SK-N-SH (cell line): ENCODE measurements at regions not wholly inside any gene's neighbourhood (a gene's known extent, or its start where the extent isn't known, plus 50 kb on each side); places are given as distances from the start of the nearest gene placed in this dataset.

Experiments used
- CTCF ChIP-seq: fragments of 200-600 bp; sonication (generic); IDR thresholded peaks from 2 replicates; pipeline ENCODE4 v1.6.1; 2017; ENCODE audit warnings: antibody characterized with exemption, mild to moderate bottlenecking, moderate library complexity
- EZH2phosphoT487 ChIP-seq: fragments of 200-600 bp; sonication (generic); IDR thresholded peaks from 2 replicates; pipeline ENCODE4 v1.6.1; 2017; ENCODE audit warnings: low read depth, mixed run types, mild to moderate bottlenecking, antibody characterized with exemption, moderate library complexity, borderline replicate concordance
- MAX ChIP-seq: IDR thresholded peaks from 2 replicates; pipeline ENCODE4 v1.4.0; 2012; ENCODE audit warnings: low read depth
- MEF2A ChIP-seq: IDR thresholded peaks from 2 replicates; pipeline ENCODE4 v1.4.0; 2012; ENCODE audit warnings: low read depth, borderline replicate concordance
- MXI1 ChIP-seq: IDR thresholded peaks from 2 replicates; pipeline ENCODE4 v1.6.1; 2012; ENCODE audit warnings: mild to moderate bottlenecking, low read depth, low read length, improper control_type of control experiment
- REST ChIP-seq: IDR thresholded peaks from 2 replicates; pipeline ENCODE4 v1.6.1; 2012; ENCODE audit warnings: mild to moderate bottlenecking, low read depth, low read length, moderate library complexity
- TAF1 ChIP-seq: IDR thresholded peaks from 2 replicates; pipeline ENCODE4 v1.6.1; 2012; ENCODE audit warnings: low read depth, mild to moderate bottlenecking, low read length, moderate library complexity, borderline replicate concordance

GRCh38 chr21:27060190-27060589, 93.3 kb upstream of the ADAMTS5 start:
- TF ChIP-seq MXI1 (no peak), TAF1 (no peak), CTCF (no peak), MEF2A (no peak), MAX (no peak), REST (no peak), EZH2phosphoT487 (no peak)
